HCT116 (cell line): ENCODE measurements at regions not wholly inside any gene's neighbourhood (a gene's known extent, or its start where the extent isn't known, plus 50 kb on each side); places are given as distances from the start of the nearest gene placed in this dataset.

Experiments used
- ATAC-seq: fragments of 200-7000 bp; cut with Tn5 transposase; 2 replicates; pipeline ENCODE4 v1.9.1; 2020; ENCODE audit warnings: mild to moderate bottlenecking, moderate library complexity
- BruUV-seq: library from RNA; stranded (reverse); fragments of 400-500 nt; replicated peaks from 2 replicates; lab custom pipeline; 2021; lab: Mats Ljungman, UMichigan
- CTCF ChIA-PET: fragments of 300-600 bp; sonication (Branson Sonifier 250); formaldehyde crosslinking; loops from one replicate; lab custom pipeline; 2021; ENCODE audit warnings: antibody characterized with exemption; lab: Charles Lee
- POLR2A ChIA-PET: fragments of 300-600, 350-600 bp; sonication (Branson Sonifier 250); formaldehyde crosslinking; loops from one replicate; lab custom pipeline; 2021; ENCODE audit warnings: antibody characterized with exemption; lab: Charles Lee
- RAD21 ChIA-PET, 2 experiments: fragments of 300-600 bp; sonication (Branson Sonifier 250); formaldehyde crosslinking; loops; one replicate each; lab custom pipeline; 2023; ENCODE audit warnings: low total read pairs in 2 of 2; ENCODE audit not compliant: uncharacterized antibody in 2 of 2, unreplicated experiment in 2 of 2, low non-redundant PET in 1 of 2; lab: Charles Lee
- DNase-seq: peaks from one replicate; pipeline ENCODE4 v3.0.0-alpha.2; 2010; ENCODE audit warnings: low read depth, low spot score
- H2AFZ ChIP-seq: fragments of 200-600 bp; shearing (Covaris generic), sonication (generic); 2 replicates; pipeline ENCODE4 v1.6.1; 2017; ENCODE audit warnings: low read depth, mixed run types, mixed read lengths, antibody characterized with exemption, low read length; ENCODE audit not compliant: poor library complexity, severe bottlenecking
- H3K27ac ChIP-seq: 2 replicates; pipeline ENCODE4 v1.5.1; 2012; ENCODE audit warnings: low read depth, low read length
- H3K27me3 ChIP-seq: fragments of 200-600 bp; sonication (generic); 2 replicates; pipeline ENCODE4 v1.6.1; 2016; ENCODE audit warnings: mixed run types, low read length, mixed read lengths; ENCODE audit not compliant: insufficient read depth
- H3K36me3 ChIP-seq, 2 experiments: fragments of 200-500 bp in 1 of 2; fragments of 200-600 bp in 1 of 2; sonication (Bioruptor generic) in 1 of 2; sonication (generic) in 1 of 2; 2 replicates each; pipeline versions ENCODE4 v1.5.1 to v1.6.1; 2014 to 2016; ENCODE audit warnings: low read length in 2 of 2, inconsistent platforms in 1 of 2, mixed read lengths in 1 of 2, mixed run types in 1 of 2; ENCODE audit not compliant: insufficient read depth in 2 of 2, control insufficient read depth in 1 of 2
- H3K4me1 ChIP-seq, 2 experiments: fragments of 200-600 bp in 1 of 2; sonication (generic) in 1 of 2; 2 replicates each; pipeline versions ENCODE4 v1.5.1 to v1.6.1; 2012 to 2017; ENCODE audit warnings: low read length in 2 of 2, inconsistent platforms in 1 of 2, mild to moderate bottlenecking in 1 of 2, mixed read lengths in 1 of 2, mixed run types in 1 of 2, moderate library complexity in 1 of 2; ENCODE audit not compliant: insufficient read depth in 2 of 2, control insufficient read depth in 1 of 2
- H3K4me2 ChIP-seq: fragments of 200-600 bp; sonication (generic); 2 replicates; pipeline ENCODE4 v1.6.1; 2017; ENCODE audit warnings: mixed run types, low read length, mixed read lengths
- H3K4me3 ChIP-seq, 2 experiments: fragments of 200-600 bp in 1 of 2; sonication (generic) in 1 of 2; replicated peaks in 1 of 2; 2 replicates each; pipeline ENCODE4 v1.5.1; 2011 to 2016; ENCODE audit warnings: low read length in 2 of 2, control low read depth in 1 of 2, low read depth in 1 of 2, mild to moderate bottlenecking in 1 of 2, mixed read lengths in 1 of 2, mixed run types in 1 of 2
- H3K79me2 ChIP-seq: fragments of 200-600 bp; sonication (generic); 2 replicates; pipeline ENCODE4 v1.6.1; 2017; ENCODE audit warnings: mild to moderate bottlenecking, mixed run types, low read length, moderate library complexity, mixed read lengths; ENCODE audit not compliant: insufficient read depth
- H3K9ac ChIP-seq: fragments of 200-600 bp; sonication (generic); 2 replicates; pipeline ENCODE4 v1.6.1; 2016; ENCODE audit warnings: low read length, mixed read lengths
- H3K9me2 ChIP-seq: fragments of 200-600 bp; sonication (generic), shearing (Covaris generic); 2 replicates; pipeline ENCODE4 v1.6.1; 2017; ENCODE audit warnings: mixed run types, mild to moderate bottlenecking, moderate library complexity; ENCODE audit not compliant: insufficient read depth
- H3K9me3 ChIP-seq, 2 experiments: fragments of 200-500 bp in 1 of 2; fragments of 200-600 bp in 1 of 2; sonication (Bioruptor generic) in 1 of 2; sonication (generic) in 1 of 2; 2 replicates each; pipeline ENCODE4 v1.6.1; 2014 to 2017; ENCODE audit warnings: low read length in 2 of 2, mixed read lengths in 2 of 2, inconsistent platforms in 1 of 2, low read depth in 1 of 2, mild to moderate bottlenecking in 1 of 2, mixed run types in 1 of 2, moderate library complexity in 1 of 2; ENCODE audit not compliant: control insufficient read depth in 1 of 2, insufficient read depth in 1 of 2
- H4K20me1 ChIP-seq: fragments of 200-600 bp; sonication (generic), shearing (Covaris generic); 2 replicates; pipeline ENCODE4 v1.6.1; 2017; ENCODE audit warnings: mixed run types, mild to moderate bottlenecking, moderate library complexity; ENCODE audit not compliant: insufficient read depth
- ATF3 ChIP-seq: IDR thresholded peaks from 2 replicates; pipeline ENCODE4 v1.6.1; 2012
- CBX3 ChIP-seq: IDR thresholded peaks from 2 replicates; pipeline ENCODE4 v1.6.1; 2012; ENCODE audit warnings: low read depth
- CEBPB ChIP-seq: IDR thresholded peaks from 2 replicates; pipeline ENCODE4 v1.6.1; 2012; ENCODE audit warnings: low read depth
- CTCF ChIP-seq, 3 experiments: fragments of 200-600 bp in 1 of 3; sonication (generic) in 1 of 3; IDR thresholded peaks in 2 of 3; conservative IDR thresholded peaks in 1 of 3; 2 replicates each; pipeline ENCODE4 v1.5.1; 2012 to 2017; ENCODE audit warnings: low read depth in 2 of 3, low read length in 2 of 3, antibody characterized with exemption in 1 of 3, borderline replicate concordance in 1 of 3, control low read depth in 1 of 3, mild to moderate bottlenecking in 1 of 3, mixed read lengths in 1 of 3, mixed run types in 1 of 3, moderate library complexity in 1 of 3; ENCODE audit not compliant: insufficient read depth in 1 of 3
- EGR1 ChIP-seq: IDR thresholded peaks from 2 replicates; pipeline ENCODE4 v1.6.1; 2012; ENCODE audit warnings: low read depth
- ELF1 ChIP-seq: IDR thresholded peaks from 2 replicates; pipeline ENCODE4 v1.6.1; 2012; ENCODE audit warnings: low read depth, borderline replicate concordance
- EZH2 ChIP-seq: fragments of 200-600 bp; sonication (generic); IDR thresholded peaks from 2 replicates; pipeline ENCODE4 v1.6.1; 2017; ENCODE audit warnings: antibody characterized with exemption, mixed run types
- FOSL1 ChIP-seq: IDR thresholded peaks from 2 replicates; pipeline ENCODE4 v1.6.1; 2012; ENCODE audit warnings: low read depth
- JUND ChIP-seq: IDR thresholded peaks from 2 replicates; pipeline ENCODE4 v1.6.1; 2012
- MAX ChIP-seq: IDR thresholded peaks from 2 replicates; pipeline ENCODE4 v1.6.1; 2012
- RAD21 ChIP-seq: IDR thresholded peaks from 2 replicates; pipeline ENCODE4 v1.6.1; 2012; ENCODE audit warnings: low read depth, mild to moderate bottlenecking
- REST ChIP-seq: IDR thresholded peaks from 2 replicates; pipeline ENCODE4 v1.6.1; 2012; ENCODE audit warnings: low read depth
- SIN3A ChIP-seq: IDR thresholded peaks from 2 replicates; pipeline ENCODE4 v1.6.1; 2012; ENCODE audit warnings: low read depth
- SP1 ChIP-seq: IDR thresholded peaks from 2 replicates; pipeline ENCODE4 v1.6.1; 2012; ENCODE audit warnings: low read depth
- SRF ChIP-seq: IDR thresholded peaks from 2 replicates; pipeline ENCODE4 v1.6.1; 2012; ENCODE audit warnings: low read depth
- TCF7L2 ChIP-seq: IDR thresholded peaks from 2 replicates; pipeline ENCODE4 v1.7.0; 2011; ENCODE audit warnings: borderline replicate concordance, inconsistent platforms; ENCODE audit not compliant: insufficient read depth, insufficient read length; ENCODE audit errors: extremely low read depth
- YY1 ChIP-seq: IDR thresholded peaks from 2 replicates; pipeline ENCODE4 v1.6.1; 2011; ENCODE audit warnings: low read length, low read depth, moderate library complexity, mild to moderate bottlenecking; ENCODE audit not compliant: insufficient replicate concordance; ENCODE audit errors: extremely low read depth
- ZBTB33 ChIP-seq: IDR thresholded peaks from 2 replicates; pipeline ENCODE4 v1.6.1; 2011; ENCODE audit warnings: mild to moderate bottlenecking, low read length, moderate library complexity; ENCODE audit not compliant: insufficient replicate concordance; ENCODE audit errors: extremely low read depth
- ZFX ChIP-seq: fragments of 450-650 bp; IDR thresholded peaks from 2 replicates; pipeline ENCODE4 v1.6.1; 2017
- ZNF274 ChIP-seq: fragments of 200-500 bp; sonication (Bioruptor generic); IDR thresholded peaks from 2 replicates; pipeline ENCODE4 v1.6.1; 2014; ENCODE audit warnings: mild to moderate bottlenecking, low read depth, low read length, inconsistent platforms
- intact Hi-C: fragments of 100-400 bp; cut with micrococcal nuclease; formaldehyde crosslinking; loops from 2 replicates; pipeline ENCODE4 v1.10.0; 2022

- ChIA-PET CTCF (no interaction called here), RAD21 (no interaction called here), POLR2A (no interaction called here)
- Histone ChIP-seq H2AFZ (no peak overlapping the region), H3K4me2 (no peak overlapping the region), H3K79me2 (no peaks in the 10 kb centered on the region), H3K27me3 (no peaks in the 10 kb centered on the region), H3K36me3 (no peaks in the 10 kb centered on the region), H3K9me2 (no peaks in the 10 kb centered on the region), H3K4me1 (no peaks in the 10 kb centered on the region), H3K9me3 (peaks cover 7 to 16% of the 10 kb centered on the region in 2 experiments; a peak in 2 of 4 replicates), H3K4me3 (no peak overlapping the region), H3K9ac (no peak overlapping the region), H3K27ac (no peak overlapping the region), H4K20me1 (no peaks in the 10 kb centered on the region)
- DNase-seq, result no peak
- BruUV-seq, result no TSS peak
- TF ChIP-seq EGR1 (no peak), TCF7L2 (no peak), SP1 (no peak), ZBTB33 (no peak), YY1 (no peak), SIN3A (no peak), CBX3 (no peak), ELF1 (no peak), ZNF274 (no peak), CTCF (IDR thresholded peaks at IDR 0.05 in 2 of 3, conservative IDR thresholded peaks at IDR 0.05 in 1 of 3; ENCODE audit: borderline replicate concordance in 1 of 3, insufficient read depth in 1 of 3, low read depth in 2 of 3, low read length in 2 of 3) (no peak), RAD21 (no peak), REST (no peak), EZH2 (no peak), SRF (no peak), JUND (no peak), FOSL1 (no peak), ATF3 (no peak), ZFX (no peak), CEBPB (no peak), MAX (no peak)
- no peak for ATAC-seq
- intact Hi-C loops, result no loop called here
Observed at GRCh38 chr11:127445476-127445875, 444.9 kb upstream of the KIRREL3 start.
